ENCODE measurements at regions not wholly inside any gene's neighbourhood (a gene's known extent, or its start where the extent isn't known, plus 50 kb on each side); places are given as distances from the start of the nearest gene placed in this dataset.

DNA sequence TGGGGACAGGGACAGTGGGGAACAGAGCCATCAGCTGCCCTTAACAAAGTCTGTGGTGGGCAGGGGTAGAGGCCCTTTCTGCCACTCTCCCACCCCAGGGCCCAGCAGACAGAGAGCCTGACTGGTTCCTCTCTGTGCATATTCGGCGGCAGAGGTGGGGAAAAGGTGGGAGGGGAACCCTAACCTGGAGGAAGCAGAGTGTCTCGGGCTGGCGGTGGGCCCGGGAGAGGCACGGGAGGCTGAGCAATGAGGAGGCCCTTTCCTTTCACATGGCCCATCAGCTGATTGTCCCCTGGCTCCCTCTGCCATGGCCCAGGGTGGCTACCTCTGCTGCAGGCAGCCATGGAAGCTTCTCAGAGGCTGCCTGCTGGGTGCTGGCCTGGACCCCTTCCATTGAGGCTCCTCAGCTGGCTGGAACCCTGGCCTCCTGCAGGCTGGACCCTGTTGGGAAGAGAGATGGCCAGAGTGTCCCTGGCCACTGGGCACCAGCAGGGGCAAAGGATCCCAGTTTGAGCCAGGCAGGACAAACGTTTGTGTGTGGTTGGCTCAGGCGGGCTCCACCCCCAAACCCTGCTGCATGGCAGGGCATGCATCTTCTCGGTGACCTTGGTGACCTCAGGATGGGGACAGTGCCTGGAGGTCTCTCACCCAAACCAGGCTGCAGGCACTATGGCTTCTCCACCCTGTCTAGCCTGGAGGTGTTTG is 202.8 kb upstream of the ZNF536 start:
- Histone ChIP-seq H3K4me1 (ENCODE audit: insufficient read depth, low read length, severe bottlenecking) (no peaks in the 10 kb centered on the region), H3K79me2 (ENCODE audit: insufficient read depth, low read length) (no peaks in the 10 kb centered on the region), H3K36me3 (ENCODE audit: insufficient read depth, low read length) (no peaks in the 10 kb centered on the region), H3K9ac (ENCODE audit: low read length) (no peak overlapping the region), H3K4me3 (ENCODE audit: low read depth, low read length, poor library complexity, severe bottlenecking) (no peak overlapping the region), H2AFZ (ENCODE audit: low read length) (no peak overlapping the region), H3K4me2 (ENCODE audit: low read length) (no peak overlapping the region), H3F3A (ENCODE audit: insufficient read depth, low read length) (no peaks in the 10 kb centered on the region), H4K20me1 (ENCODE audit: insufficient read depth, low read length) (no peaks in the 10 kb centered on the region), H3K9me3 (ENCODE audit: low read length) (no peaks in the 10 kb centered on the region), H3K27ac (ENCODE audit: low read depth, low read length, poor library complexity, severe bottlenecking) (no peak overlapping the region), H3K27me3 (ENCODE audit: insufficient read depth, low read length) (no peaks in the 10 kb centered on the region), H3K9me2 (ENCODE audit: low read depth, low read length) (no peaks in the 10 kb centered on the region)
- TF ChIP-seq, protein P1, sequence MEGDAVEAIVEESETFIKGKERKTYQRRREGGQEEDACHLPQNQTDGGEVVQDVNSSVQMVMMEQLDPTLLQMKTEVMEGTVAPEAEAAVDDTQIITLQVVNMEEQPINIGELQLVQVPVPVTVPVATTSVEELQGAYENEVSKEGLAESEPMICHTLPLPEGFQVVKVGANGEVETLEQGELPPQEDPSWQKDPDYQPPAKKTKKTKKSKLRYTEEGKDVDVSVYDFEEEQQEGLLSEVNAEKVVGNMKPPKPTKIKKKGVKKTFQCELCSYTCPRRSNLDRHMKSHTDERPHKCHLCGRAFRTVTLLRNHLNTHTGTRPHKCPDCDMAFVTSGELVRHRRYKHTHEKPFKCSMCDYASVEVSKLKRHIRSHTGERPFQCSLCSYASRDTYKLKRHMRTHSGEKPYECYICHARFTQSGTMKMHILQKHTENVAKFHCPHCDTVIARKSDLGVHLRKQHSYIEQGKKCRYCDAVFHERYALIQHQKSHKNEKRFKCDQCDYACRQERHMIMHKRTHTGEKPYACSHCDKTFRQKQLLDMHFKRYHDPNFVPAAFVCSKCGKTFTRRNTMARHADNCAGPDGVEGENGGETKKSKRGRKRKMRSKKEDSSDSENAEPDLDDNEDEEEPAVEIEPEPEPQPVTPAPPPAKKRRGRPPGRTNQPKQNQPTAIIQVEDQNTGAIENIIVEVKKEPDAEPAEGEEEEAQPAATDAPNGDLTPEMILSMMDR (IDR thresholded peaks at IDR 0.05; ENCODE audit: low read length): no peak
- TF ChIP-seq EZH2 (IDR thresholded peaks at IDR 0.05; ENCODE audit: borderline replicate concordance, low read length): no peak

DNA sequence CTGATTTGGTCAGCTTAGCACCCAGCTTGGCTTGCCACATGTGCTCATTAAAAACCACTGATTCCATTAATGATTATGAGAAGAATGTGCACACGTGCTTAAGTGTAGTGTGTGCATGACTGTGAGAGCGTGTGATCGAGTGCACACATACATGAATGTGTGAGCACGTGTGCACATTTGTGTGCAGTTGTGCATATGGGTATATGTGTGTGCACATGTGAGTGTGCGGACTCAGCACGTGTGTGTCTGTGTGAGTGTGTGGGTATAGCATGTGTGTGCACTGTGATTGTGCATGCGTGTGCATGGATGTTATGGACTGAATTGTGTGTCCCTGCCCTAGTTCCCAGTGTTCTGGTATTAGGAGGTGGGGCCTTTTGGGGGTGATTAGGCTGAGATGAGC is 202.1 kb upstream of the ZNF536 start:
- H2AFZ ChIP-seq (ENCODE audit: low read length): no peak overlapping the region
- no peaks in the 10 kb centered on the region for H3K9me3 ChIP-seq (ENCODE audit: low read length)
- H3K9me2 ChIP-seq (ENCODE audit: low read depth, low read length): no peaks in the 10 kb centered on the region
- no peaks in the 10 kb centered on the region for H3K79me2 ChIP-seq (ENCODE audit: insufficient read depth, low read length)
- no peaks in the 10 kb centered on the region for H4K20me1 ChIP-seq (ENCODE audit: insufficient read depth, low read length)
- H3K4me1 ChIP-seq (ENCODE audit: insufficient read depth, low read length, severe bottlenecking): no peaks in the 10 kb centered on the region
- no peak overlapping the region for H3K4me2 ChIP-seq (ENCODE audit: low read length)
- no peaks in the 10 kb centered on the region for H3F3A ChIP-seq (ENCODE audit: insufficient read depth, low read length)
- TF ChIP-seq, protein P1 (IDR thresholded peaks at IDR 0.05; ENCODE audit: low read length): no peak
- no peak for TF ChIP-seq EZH2 (IDR thresholded peaks at IDR 0.05; ENCODE audit: borderline replicate concordance, low read length)
- H3K27ac ChIP-seq (ENCODE audit: low read depth, low read length, poor library complexity, severe bottlenecking): no peak overlapping the region
- H3K9ac ChIP-seq (ENCODE audit: low read length): no peak overlapping the region
- no peak overlapping the region for H3K4me3 ChIP-seq (ENCODE audit: low read depth, low read length, poor library complexity, severe bottlenecking)
- no peaks in the 10 kb centered on the region for H3K36me3 ChIP-seq (ENCODE audit: insufficient read depth, low read length)
- no peaks in the 10 kb centered on the region for H3K27me3 ChIP-seq (ENCODE audit: insufficient read depth, low read length)

DNA sequence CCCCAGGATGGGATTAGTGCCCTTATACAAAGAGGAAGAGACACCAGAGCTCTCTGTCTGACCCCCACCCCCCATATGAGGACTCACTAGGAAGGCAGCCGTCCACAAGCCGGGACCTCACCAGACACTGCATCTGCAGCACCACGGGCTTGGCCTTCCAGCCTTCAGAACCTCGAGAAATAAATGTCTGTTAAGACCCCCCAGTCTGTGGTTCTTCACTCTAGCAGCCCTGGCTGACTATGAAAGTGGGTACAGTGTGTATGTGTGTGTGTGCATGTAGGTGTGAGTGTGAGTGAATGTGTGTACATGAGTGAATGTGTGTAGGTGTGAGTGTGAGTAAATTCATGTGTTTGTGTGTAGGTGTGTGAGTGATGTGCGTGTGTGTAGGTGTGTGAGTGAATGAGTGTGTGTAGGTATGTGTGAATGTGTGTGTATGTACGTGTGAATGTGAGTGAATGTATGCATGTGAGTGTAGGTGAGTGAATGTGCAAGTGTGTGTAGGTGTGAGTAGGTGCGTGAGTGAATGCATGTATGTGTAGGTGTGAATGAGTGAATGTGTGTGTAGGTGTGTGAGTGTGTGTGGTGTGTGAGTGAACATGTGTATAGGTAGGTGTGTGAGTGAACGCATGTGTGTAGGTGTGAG is 201.6 kb upstream of the ZNF536 start:
- Histone ChIP-seq H3K9me3 (ENCODE audit: low read length) (no peaks in the 10 kb centered on the region), H3F3A (ENCODE audit: insufficient read depth, low read length) (no peaks in the 10 kb centered on the region), H3K27ac (ENCODE audit: low read depth, low read length, poor library complexity, severe bottlenecking) (no peak overlapping the region), H4K20me1 (ENCODE audit: insufficient read depth, low read length) (no peaks in the 10 kb centered on the region), H3K4me2 (ENCODE audit: low read length) (no peak overlapping the region), H3K36me3 (ENCODE audit: insufficient read depth, low read length) (no peaks in the 10 kb centered on the region), H3K4me3 (ENCODE audit: low read depth, low read length, poor library complexity, severe bottlenecking) (no peak overlapping the region), H2AFZ (ENCODE audit: low read length) (no peak overlapping the region), H3K4me1 (ENCODE audit: insufficient read depth, low read length, severe bottlenecking) (no peaks in the 10 kb centered on the region), H3K9ac (ENCODE audit: low read length) (no peak overlapping the region), H3K79me2 (ENCODE audit: insufficient read depth, low read length) (no peaks in the 10 kb centered on the region), H3K9me2 (ENCODE audit: low read depth, low read length) (no peaks in the 10 kb centered on the region), H3K27me3 (ENCODE audit: insufficient read depth, low read length) (no peaks in the 10 kb centered on the region)
- TF ChIP-seq EZH2 (IDR thresholded peaks at IDR 0.05; ENCODE audit: borderline replicate concordance, low read length): no peak
- TF ChIP-seq, protein P1 (IDR thresholded peaks at IDR 0.05; ENCODE audit: low read length): no peak
